Uterus (tissue), 2 donors: ENCODE measurements at regions not wholly inside any gene's neighbourhood (a gene's known extent, or its start where the extent isn't known, plus 50 kb on each side); places are given as distances from the start of the nearest gene placed in this dataset.

ENCODE experiments used
- POLR2A ChIP-seq, 2 donors: fragments of 450-650 bp; IDR thresholded peaks; one replicate each; pipeline ENCODE4 v1.6.1; 2016; ENCODE audit warnings: antibody characterized with exemption in 2 of 2, mild to moderate bottlenecking in 1 of 2, moderate library complexity in 1 of 2
- TF ChIP-seq, protein P1 (sequence below), 4 experiments: fragments of 200-600 bp in 2 of 4; fragments of 450-650 bp in 2 of 4; sonication (generic) in 2 of 4; IDR thresholded peaks; one replicate each; pipeline ENCODE4 v1.5.1; 2016 to 2019; ENCODE audit warnings: antibody characterized with exemption in 4 of 4, mild to moderate bottlenecking in 2 of 4, moderate library complexity in 1 of 4

DNA sequence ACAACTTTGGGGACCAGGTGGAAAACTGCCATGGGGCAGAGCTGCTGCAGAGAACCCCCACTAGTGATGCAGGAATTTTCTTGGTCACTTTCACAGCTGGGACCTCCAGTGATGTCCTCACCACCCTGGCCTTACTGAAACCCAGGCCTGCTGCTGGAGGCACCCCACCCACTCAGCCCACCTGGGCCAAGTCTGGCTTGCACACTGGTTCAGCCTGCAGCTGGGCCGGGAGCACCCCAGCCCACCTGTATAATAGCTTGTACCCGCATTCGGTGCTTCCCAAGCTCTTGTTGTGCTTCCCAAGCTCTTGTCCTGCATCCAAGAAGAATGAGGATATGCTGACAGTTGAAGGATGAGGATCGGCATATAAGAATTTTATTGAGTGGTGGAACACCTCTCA is 86.4 kb upstream of the ZMAT1 start:
- TF ChIP-seq, protein P1, sequence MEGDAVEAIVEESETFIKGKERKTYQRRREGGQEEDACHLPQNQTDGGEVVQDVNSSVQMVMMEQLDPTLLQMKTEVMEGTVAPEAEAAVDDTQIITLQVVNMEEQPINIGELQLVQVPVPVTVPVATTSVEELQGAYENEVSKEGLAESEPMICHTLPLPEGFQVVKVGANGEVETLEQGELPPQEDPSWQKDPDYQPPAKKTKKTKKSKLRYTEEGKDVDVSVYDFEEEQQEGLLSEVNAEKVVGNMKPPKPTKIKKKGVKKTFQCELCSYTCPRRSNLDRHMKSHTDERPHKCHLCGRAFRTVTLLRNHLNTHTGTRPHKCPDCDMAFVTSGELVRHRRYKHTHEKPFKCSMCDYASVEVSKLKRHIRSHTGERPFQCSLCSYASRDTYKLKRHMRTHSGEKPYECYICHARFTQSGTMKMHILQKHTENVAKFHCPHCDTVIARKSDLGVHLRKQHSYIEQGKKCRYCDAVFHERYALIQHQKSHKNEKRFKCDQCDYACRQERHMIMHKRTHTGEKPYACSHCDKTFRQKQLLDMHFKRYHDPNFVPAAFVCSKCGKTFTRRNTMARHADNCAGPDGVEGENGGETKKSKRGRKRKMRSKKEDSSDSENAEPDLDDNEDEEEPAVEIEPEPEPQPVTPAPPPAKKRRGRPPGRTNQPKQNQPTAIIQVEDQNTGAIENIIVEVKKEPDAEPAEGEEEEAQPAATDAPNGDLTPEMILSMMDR (IDR thresholded peaks at IDR 0.05) = no peak
- TF ChIP-seq POLR2A (IDR thresholded peaks at IDR 0.05) = no peak
